RWPE1 (cell line): ENCODE measurements at regions not wholly inside any gene's neighbourhood (a gene's known extent, or its start where the extent isn't known, plus 50 kb on each side); places are given as distances from the start of the nearest gene placed in this dataset.

ENCODE experiments used
- CTCF ChIA-PET: fragments of 350-600 bp; sonication (Branson Sonifier 250); formaldehyde crosslinking; extraction: SDS; loops from one replicate; lab custom pipeline; 2021; lab: Yijun Ruan, JAX
- POLR2A ChIA-PET: fragments of 400-600 bp; formaldehyde crosslinking; extraction: SDS; loops from one replicate; lab custom pipeline; 2020; ENCODE audit warnings: antibody characterized with exemption; ENCODE audit not compliant: low non-redundant PET; lab: Yijun Ruan, JAX
- DNase-seq: peaks from one replicate; pipeline ENCODE4 v3.0.0; 2012; ENCODE audit warnings: low spot score
- H3K27ac ChIP-seq: fragments of 450-650 bp; 2 replicates; pipeline ENCODE4 v1.5.1; 2017
- CTCF ChIP-seq: fragments of 450-650 bp; conservative IDR thresholded peaks from 2 replicates; pipeline ENCODE4 v1.5.1; 2017; ENCODE audit warnings: low read depth, mild to moderate bottlenecking

- H3K27ac ChIP-seq = no peak overlapping the region
- no peak for DNase-seq
- POLR2A ChIA-PET = no interaction called here
- no peak for TF ChIP-seq CTCF
- CTCF ChIA-PET = interaction anchor here (0.6 to 0.7 kb wide), 4 partner anchors 176 to 807 kb away, joined by 3 to 5 read pairs (median 4); no protein-coding TSS in a partner anchor
These were observed 294.2 kb upstream of the GRIN3A start for GRCh38 chr9:102032614-102033013.

- DNase-seq = no peak
- no peak overlapping the region for H3K27ac ChIP-seq
- CTCF ChIA-PET = no interaction called here
- POLR2A ChIA-PET = no interaction called here
- no peak for TF ChIP-seq CTCF
These were observed 262.5 kb upstream of the GRIN3A start for GRCh38 chr9:102000956-102001355.

- CTCF ChIA-PET = interaction anchor here (0.5 kb wide), 1 partner anchor 9 kb away, joined by 8 read pairs; no protein-coding TSS in a partner anchor
These were observed 261.0 kb upstream of the GRIN3A start for GRCh38 chr9:101999441-101999840.

GRCh38 chr9:101995231-101995630, 256.8 kb upstream of the GRIN3A start:
- ChIA-PET POLR2A (no interaction called here), CTCF (no interaction called here)
- peak; percentile 87 for DNase-seq
- H3K27ac ChIP-seq = no peak overlapping the region
- no peak for TF ChIP-seq CTCF

More at GRCh38 chr9:101999441-101999840, 261.0 kb upstream of the GRIN3A start:
- DNase-seq = no peak
- no peak overlapping the region for H3K27ac ChIP-seq
- TF ChIP-seq CTCF = no peak
- POLR2A ChIA-PET = no interaction called here

- POLR2A ChIA-PET = no interaction called here
These were observed 255.3 kb upstream of the GRIN3A start for GRCh38 chr9:101993771-101994170.

GRCh38 chr9:101991926-101992325, 253.5 kb upstream of the GRIN3A start:
- TF ChIP-seq CTCF = no peak
- CTCF ChIA-PET = no interaction called here
- no peak overlapping the region for H3K27ac ChIP-seq
- POLR2A ChIA-PET = no interaction called here
- no peak for DNase-seq

More at GRCh38 chr9:101993771-101994170, 255.3 kb upstream of the GRIN3A start:
- DNase-seq = no peak
- no peak for TF ChIP-seq CTCF
- CTCF ChIA-PET = interaction anchor here (0.7 to 0.8 kb wide), 2 partner anchors 16 to 1642 kb away, joined by 4 to 6 read pairs; no protein-coding TSS in a partner anchor
- no peak overlapping the region for H3K27ac ChIP-seq
